Vagina (tissue), 2 donors: ENCODE measurements at regions not wholly inside any gene's neighbourhood (a gene's known extent, or its start where the extent isn't known, plus 50 kb on each side); places are given as distances from the start of the nearest gene placed in this dataset.

Experiments used
- CTCF ChIP-seq, 3 experiments: fragments of 450-650 bp in 2 of 3; fragments of 200-600 bp in 1 of 3; sonication (generic) in 1 of 3; IDR thresholded peaks; one replicate each; pipeline ENCODE4 v1.5.1; 2017 to 2019; ENCODE audit warnings: antibody characterized with exemption in 3 of 3, mild to moderate bottlenecking in 2 of 3, moderate library complexity in 2 of 3
- POLR2A ChIP-seq, 2 donors: fragments of 450-650 bp; IDR thresholded peaks; one replicate each; pipeline ENCODE4 v1.6.1; 2017; ENCODE audit warnings: antibody characterized with exemption in 2 of 2, mild to moderate bottlenecking in 2 of 2, moderate library complexity in 2 of 2

GRCh38 chrX:40300286-40300890 is 202.6 kb upstream of the BCOR start:
- TF ChIP-seq CTCF (IDR thresholded peaks at IDR 0.05): no peak
- no peak for TF ChIP-seq POLR2A (IDR thresholded peaks at IDR 0.05)
